LoVo (cell line): ENCODE measurements at regions not wholly inside any gene's neighbourhood (a gene's known extent, or its start where the extent isn't known, plus 50 kb on each side); places are given as distances from the start of the nearest gene placed in this dataset.
"Not testable (repeated sequence)": the region's sequence is repeated elsewhere in the genome, so short reads cannot be mapped to it uniquely, and the experiment has no call there.

Source experiments
- DNase-seq: peaks from one replicate; pipeline ENCODE4 v3.0.0-alpha.2; 2016; ENCODE audit warnings: low spot score

DNA sequence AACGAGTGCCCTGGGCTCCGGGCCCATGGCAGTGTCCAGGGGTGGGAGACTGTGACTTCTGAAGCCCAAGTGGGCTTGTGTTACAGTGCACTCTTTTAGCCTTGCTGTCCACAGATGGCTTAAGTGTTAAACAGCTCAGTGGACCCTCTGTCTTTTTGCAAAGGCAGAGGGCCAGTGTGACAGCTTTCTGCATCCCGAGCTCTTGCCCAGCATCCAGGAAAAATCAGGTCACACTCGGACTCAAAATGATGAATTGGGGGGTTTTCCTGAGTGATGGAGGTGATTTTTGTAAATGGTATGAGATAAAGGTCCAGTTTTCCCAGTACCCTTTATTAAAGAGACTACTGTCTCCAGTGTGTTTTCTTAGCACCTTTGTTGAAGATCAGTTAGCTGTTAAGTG, 321.3 kb upstream of the GRAMD2B start:
- no peak for DNase-seq

DNA sequence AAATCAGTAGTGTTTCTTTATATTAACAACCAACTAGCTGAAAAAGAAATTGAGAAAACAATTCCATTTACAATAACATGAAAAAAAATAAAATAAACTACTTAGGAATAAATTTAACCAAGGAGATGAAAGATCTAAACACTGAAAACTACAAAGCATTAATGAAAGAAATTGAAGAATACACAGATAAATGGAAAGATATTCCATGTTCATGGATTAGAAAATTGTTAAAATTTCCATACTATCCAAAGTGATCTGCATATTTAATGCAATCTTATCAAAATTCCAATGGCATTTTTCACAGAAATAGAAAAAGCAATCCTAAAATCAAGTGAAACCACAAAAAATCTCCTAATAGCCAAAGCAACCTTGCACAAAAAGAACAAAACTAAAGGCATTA, 320.2 kb upstream of the GRAMD2B start:
- no peak for DNase-seq

DNA sequence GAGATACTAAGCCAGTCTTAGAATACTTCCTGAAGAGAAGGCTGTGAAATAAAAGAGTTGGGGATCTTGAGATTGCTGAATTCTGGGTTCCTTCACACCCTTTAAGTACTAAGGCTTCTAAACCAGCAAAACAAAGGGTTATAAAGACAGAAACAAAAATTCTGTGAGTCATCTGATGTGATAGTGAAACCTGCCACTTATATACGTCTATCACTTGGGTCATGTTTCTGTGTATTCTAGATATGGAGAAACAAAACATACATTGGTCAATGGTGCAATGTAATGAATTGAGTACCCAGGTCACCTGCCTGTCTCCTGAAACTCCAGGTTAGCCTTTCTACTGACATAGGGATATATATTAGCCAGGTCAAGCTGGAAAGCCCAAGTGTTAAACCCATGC, 319.3 kb upstream of the GRAMD2B start:
- DNase-seq, result no peak

DNA sequence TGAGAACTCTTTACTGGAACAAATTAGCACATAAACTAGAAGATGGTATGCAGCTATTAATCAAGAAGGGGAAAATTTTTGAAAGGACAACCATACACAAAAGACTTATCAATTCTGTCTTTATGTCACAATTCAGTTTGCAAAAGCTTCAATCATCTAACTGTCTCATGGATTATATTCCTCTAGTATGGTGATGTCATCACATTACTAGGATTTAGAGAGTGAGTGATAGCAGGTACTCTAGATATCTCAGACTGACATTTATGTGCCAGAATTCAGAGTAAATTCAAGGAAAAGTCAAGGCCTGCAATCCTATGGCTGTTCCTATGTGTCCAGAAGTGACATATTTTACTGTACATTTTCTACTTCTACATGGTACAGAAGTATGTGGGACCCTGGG, 318.9 kb upstream of the GRAMD2B start:
- no peak for DNase-seq

DNA sequence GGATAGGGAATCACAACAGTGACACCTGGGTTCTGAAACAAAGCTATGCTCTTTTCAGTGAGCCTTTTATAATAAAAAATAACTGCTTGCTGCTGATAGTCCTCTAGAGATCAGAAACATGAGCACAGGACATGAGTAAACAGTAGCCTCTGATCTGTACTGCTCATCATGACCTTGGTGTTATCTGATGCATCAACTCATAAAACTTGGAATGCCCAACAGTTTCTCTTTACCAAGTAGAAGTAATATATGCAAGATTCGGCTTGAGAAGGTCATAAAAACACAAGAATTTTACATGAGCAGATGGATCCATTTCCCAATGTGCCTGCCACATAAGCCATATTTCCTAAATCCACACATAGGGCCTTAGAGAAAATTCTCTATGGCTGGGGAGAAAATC, 318.3 kb upstream of the GRAMD2B start:
- DNase-seq, result no peak

DNA sequence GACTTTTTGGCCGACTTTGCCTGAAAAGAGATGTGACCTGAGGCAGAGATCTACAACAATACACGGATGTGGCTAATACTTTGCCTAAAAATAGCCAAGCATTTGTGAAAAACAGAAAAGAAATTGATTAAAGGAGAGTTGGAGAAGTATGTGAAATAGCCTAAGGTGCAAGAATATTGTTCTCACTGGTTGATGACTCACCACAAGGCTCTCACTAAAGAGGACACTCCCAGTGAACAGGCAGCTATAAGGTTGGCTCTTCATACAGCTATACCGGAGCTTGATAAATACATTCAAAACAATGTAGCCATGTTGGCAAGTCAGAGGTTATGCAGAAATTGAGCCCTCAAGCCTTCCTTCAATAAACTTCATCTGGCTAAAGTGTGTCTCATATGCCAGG, 317.2 kb upstream of the GRAMD2B start:
- DNase-seq, result peak; percentile 15

DNA sequence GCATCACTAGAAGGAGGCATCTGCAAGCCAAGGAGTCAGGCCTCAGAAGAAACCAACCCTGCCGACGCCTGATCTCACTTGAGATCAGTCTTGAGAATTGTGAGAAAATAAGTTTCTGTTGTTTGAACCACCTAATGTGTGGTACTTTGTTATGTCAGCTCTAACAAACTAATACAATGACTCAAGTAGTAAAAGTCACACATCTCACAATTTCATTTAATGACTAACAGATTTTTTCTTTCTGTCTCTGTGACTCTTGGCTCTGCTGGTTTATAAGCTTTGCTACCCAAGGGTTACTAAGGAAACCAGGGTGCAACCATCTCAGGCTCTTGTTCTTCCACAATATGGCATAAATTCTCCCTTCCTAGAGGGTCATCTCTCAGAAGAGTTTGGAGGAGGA, 315.8 kb upstream of the GRAMD2B start:
- DNase-seq, result no peak

DNA sequence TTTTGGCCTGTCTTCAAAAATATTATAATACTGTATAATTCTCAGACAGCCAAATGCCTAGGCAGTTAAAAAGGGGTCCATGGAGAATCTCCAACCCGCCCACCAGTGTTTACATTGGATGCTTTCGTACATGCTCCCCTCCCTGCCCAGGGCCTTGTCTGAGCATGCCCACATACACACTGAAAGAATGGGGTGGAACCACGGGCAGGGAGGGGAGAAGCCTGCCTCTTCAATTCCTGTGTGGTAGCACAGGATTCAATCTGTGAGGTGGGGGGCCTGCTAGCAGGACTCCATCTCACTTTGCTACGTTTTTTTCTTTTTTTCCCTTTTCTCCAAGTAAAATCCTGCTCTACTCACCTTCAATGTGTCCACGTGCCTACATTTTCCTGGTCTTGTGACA, 314.7 kb upstream of the GRAMD2B start:
- no peak for DNase-seq

DNA sequence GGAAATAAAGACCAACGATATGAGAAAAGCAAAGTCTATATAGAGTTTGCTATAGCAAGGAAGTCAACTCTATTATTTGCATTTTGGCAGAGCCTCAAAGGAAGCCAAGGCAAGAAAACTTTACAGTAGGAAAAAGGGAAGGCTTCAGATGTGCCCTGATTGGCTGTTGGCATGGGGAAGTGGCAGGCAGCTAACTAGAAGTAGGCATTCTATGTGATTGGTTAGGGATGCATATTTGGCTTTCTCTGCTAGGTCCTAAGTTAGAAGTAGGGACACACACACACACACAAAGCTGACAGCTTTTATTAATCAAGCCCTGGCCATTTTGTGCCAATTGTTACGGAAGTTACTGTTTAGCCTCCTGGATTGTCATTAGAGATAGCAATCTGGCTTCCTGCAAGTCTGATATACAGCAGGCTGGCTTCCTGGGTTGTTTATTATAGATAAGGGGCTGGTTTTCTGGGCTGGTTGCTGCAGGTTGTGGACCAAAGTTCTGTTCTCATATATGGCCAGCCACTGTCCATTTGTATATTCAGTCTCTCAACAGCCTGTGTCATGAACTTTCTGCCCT, 308.1 kb upstream of the GRAMD2B start:
- no peak for DNase-seq

DNA sequence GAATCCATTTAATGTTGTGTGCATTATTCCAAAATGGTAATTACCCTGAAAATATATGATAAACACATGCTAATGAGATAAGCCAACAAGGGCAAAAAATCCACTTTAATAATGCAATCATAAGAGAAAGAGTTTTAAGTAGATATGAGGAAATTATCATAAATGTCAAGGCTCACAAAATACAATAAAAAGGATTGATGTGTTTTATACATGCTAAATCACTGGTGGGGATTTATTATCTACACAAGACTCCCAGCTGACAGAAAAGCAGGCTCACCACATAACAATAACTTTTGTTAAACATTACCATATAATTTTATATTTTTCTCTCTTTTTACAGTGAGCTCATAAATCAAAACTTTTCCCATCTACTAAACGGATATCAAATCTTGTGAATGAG, 306.2 kb upstream of the GRAMD2B start:
- no peak for DNase-seq

DNA sequence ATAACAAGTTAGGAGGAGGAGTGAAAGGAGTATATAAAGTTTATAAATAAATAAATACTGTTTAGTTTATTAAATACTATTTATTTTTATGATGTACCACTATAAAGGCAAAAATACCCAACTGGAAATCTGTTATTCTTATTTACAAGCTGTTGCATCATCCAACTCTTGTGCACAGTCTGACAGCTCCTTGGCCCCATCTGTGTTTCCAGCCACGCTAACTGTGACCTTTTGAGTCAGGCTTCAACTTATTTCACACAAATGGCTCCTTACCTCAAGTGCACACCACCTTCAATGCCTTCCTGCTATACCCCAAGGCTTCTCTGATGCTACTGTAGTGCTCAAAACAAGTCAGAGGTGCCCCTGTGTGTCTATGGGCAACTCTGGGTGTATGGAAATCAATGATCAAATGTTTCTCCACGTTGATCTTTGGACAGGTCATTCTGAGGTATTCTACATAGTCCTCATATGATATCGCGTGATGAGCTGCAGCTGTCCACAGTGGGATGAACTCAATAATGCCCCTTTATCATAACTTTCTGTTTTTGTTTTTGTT, 303.2 kb upstream of the GRAMD2B start:
- DNase-seq, result no peak

DNA sequence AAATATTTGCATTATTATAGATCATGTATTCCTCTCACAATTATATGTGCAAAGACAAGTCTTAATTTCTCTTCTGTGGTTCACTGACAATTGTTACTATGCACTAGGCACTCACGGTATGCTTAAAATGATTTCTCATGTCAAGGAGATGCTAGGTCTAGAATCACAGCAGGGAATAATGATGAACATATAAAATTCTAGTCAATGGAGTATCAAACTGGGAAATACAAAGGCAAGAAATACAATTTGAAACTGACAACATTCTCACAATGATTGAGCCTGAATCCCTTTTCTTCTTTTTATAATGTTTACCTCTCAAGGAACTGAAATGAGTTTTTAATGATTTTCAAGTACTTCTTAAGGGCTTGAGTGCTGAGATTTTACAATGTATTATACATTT, 302.3 kb upstream of the GRAMD2B start:
- no peak for DNase-seq

DNA sequence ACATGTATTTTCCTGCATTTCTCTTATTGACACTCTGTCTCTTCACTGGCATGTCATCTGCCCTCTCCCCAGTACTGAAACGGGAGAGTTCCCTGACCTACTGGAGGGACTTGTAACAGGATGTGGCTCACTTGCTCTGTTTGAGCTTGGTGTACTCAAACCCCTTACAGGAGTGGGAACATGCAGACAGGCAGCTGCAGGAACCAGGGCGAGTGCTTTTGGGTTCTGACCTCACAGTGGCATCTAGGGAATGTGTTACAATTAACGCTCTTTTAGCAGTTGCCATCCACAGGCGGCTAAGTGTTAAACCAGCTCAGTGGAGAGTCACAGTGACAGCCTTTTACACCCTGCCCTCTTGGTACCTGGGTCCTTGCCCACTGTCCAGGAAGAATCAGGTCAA, 300.3 kb upstream of the GRAMD2B start:
- no peak for DNase-seq

DNA sequence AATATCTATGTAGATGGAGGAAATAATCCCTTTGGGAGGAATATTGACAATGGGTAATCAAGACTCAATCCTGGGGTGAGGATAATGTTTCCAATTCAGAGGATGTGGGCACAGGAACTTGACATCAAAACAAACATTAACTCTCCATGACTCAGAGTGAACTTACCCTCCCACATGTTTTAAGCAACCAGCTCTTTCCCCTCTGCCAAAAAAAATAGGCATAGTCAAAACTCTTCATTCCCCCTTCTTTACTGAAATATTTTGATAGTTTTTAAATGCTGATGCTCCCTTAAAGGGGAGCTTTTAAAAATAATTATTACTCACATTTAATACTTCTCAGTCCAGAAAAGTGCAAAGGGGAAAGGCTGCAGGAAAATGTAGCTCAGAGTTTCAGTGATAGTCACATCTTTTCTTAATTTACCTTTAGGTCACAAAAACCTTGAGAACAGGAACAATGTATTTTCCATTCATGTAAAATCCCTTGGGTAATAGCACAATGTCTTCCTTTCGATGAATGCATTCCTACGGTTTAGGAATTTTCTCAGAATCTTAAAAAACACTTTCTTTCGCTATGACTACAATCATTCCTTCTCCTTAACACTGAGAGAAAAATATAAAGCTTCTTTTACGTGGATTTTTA, 298.4 kb upstream of the GRAMD2B start:
- no peak for DNase-seq

DNA sequence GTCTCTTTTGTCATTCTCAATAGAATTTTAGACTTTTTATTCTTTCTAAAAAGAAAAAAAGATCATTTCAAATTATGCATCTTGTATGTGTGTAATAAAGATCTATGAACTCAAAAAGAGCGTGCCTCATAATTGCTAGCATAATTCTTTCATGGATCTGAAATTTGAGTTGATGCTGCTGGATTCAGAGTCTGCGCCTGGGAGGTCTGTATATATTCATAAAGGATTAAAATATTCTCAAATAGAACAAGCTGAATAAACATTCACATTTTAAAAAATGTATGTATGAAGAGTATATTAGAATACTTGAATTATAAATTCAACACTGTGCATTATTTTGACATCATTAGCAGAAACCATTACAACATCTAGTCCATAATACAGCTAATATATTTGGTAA, 297.8 kb upstream of the GRAMD2B start:
- DNase-seq, result no peak

DNA sequence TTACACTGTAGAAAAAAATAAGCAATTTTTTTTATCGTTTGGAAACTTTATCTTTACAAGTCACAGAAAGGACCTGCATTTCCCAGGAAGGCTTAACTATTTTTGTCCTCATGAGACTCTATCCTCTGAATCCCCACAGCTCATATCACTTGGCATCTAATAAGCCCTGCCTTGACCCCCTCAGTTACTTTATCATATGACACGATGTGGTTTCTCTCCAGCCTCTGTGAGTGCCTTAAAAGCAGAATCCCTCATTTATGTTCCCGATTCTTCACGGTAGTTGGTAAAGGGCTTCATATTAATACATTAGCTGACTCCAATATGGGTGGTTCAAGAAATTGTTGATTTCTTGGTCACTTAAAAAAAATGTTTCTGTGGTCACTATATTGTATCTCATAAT, 296.6 kb upstream of the GRAMD2B start:
- DNase-seq, result no peak

DNA sequence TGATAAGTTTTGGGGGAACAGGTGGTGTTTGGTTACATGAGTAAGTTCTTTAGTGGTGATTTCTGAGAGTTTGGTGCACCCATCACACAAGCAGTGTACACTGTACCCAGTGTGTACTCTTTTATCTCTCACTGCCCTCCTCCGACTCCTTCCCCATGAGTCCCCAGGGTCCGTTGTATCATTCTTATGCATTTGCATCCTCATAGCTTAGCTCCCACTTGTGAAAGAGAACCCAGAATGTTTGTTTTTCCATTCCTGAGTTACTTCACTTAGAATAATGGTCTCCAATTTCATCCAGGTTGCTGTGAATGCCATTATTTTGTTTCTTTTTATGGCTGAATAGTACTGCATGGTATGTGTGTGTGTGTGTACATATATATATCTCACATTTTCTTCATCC, 295.8 kb upstream of the GRAMD2B start:
- DNase-seq, result not testable (repeated sequence)

DNA sequence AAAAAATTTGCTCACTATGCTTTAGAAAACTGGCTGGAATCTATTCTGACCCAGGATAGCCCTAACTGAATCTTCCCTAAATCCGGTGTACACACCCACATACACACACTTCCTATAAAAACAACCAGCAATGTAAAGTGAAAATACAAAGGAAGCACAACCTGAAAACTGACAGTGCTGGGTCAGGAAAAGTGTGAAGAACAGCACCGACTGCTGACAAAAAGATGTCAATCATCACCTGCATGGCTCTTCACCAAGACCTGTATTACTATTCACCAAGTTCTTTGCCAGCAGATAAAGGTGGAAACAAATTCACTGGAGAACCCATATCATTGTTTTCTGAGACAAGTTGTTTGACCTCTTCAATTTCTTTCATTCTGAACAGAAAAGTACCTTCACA, 293.8 kb upstream of the GRAMD2B start:
- DNase-seq, result no peak

DNA sequence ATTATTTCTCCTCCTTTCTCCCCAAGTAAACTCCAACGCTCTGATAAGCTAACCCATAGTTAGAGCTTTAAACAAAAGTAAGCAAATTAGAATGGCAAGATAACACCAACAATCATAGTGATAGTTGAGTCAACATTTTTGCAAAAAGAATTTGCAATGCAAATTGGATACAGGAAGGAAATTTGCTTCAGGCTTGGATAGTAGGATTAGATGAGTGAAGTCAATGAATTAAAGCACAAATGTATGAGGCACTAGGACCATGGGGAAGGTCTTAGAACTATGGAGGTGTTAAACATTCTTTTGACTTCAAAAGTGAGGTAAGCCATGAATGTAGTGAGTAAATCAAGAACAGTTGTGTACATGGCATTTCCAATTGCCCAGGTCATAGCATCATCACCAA, 289.8 kb upstream of the GRAMD2B start:
- no peak for DNase-seq

DNA sequence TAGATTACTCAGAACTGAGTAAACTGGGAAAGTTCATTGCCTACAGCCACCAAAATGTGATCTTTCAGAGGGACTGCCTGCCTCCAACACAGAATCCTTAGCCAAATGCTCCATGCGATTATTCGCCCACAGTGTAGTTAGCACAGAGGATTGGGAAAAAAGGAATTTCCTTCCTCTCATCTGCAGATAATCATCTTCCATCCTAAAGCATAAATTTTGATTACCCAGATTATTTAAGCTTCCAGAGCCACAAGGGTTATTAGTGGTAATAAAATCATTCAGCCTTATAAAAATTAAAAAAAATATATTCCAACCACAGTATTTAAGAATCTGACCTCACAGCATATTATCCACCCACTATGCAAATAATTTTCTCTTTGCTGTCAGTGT, 285.3 kb upstream of the GRAMD2B start:
- DNase-seq, result no peak

DNA sequence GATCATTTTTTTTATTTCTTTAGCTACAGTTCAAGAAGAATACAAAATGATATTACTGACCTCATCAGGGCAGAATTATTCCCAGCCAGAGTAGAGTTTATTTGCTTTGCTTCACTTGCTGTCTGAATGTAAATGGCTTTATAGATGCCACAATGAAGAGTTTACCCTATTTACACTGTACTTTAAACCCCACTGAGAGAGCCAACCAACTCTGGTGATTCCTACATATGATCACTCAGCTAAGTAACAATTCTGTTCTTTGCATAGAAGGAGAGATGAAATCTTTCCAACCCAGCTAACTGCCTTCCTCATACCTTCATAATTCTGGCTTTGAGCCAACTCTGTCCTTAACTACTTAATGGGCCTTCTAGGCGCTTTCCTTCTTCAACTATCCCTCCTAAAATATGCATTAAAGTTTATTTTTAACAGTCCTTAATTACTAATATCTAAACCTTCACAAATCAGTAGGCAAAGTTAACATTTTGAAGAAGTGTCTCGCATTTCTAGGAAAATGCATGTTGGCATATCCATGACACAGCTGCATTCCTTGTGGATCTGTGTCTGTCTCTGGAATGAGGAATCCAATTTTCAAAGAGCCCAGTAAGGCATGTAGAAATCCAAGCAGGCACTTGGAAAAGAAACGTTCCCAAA, 284.8 kb upstream of the GRAMD2B start:
- DNase-seq, result no peak

DNA sequence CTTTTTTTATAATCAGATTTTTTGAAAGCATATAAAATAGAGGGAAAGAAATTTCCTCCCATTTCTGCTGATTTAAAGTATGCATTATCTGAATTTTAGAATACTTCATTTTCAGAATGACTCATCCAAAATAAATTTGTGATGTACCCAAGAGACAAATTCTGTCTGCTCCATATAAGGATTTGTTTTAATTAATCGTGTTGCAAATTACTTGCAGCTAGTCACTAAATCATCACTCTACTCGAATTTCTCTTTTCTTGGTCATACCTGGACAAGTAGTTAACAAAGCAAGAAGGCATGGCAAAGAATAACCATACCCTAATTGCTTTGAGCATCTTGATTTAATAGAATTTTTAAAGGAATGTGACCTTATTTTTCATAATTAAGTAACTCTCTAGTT, 284.1 kb upstream of the GRAMD2B start:
- DNase-seq, result no peak

DNA sequence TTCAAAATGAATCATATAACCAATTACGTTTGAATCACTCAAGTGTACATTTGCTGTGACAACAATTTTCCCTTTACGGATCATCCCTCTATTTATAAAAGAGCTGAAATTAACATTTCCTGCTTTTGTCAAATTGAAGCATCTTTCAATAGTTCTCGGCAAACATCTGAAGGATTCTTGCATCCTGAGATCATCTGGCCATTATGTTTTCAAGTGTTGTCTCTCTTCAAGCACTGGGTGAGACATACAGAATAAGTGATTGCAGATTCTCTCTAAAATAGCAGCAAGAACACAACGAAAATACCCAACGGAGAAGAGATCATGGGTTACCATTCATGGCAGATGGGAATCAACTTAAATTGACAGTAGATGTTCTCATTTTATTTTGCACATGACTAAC, 283.4 kb upstream of the GRAMD2B start:
- no peak for DNase-seq

DNA sequence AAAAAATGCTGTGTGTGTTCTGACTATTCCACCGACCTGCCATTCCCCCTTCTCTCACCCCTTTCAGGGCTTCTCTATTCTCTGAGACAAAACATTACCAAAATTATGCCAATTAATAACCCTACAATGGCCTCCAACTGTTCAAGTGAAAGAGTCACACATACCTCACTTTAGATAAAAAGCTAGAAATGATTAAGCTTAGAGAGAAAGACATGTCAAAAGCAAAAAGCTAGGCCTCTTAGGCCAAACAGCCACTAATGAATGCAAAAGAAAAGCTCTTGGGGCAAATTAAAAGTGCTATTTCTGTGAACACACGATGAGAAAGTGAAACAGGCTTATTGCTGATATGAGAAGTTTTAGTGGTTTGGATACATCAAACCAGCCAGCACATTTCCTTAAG, 279.6 kb upstream of the GRAMD2B start:
- no peak for DNase-seq
